ENCODE measurements at regions not wholly inside any gene's neighbourhood (a gene's known extent, or its start where the extent isn't known, plus 50 kb on each side); places are given as distances from the start of the nearest gene placed in this dataset.

- no peak for TF ChIP-seq CTCF (IDR thresholded peaks at IDR 0.05)
- no peak for TF ChIP-seq POLR2A (IDR thresholded peaks at IDR 0.05)
These were observed 151.7 kb downstream of the CBLN1 start for GRCh38 chr16:49129935-49130334.

Data from uterus (tissue), 2 donors.